Retinal pigment epithelial cell (primary cell): ENCODE measurements at regions not wholly inside any gene's neighbourhood (a gene's known extent, or its start where the extent isn't known, plus 50 kb on each side); places are given as distances from the start of the nearest gene placed in this dataset.
A peak's percentile ranks its signal among the peaks of the same experiment; 100 is the strongest.
"Not testable (repeated sequence)": the region's sequence is repeated elsewhere in the genome, so short reads cannot be mapped to it uniquely, and the experiment has no call there.

ENCODE experiments used
- DNase-seq: peaks from one replicate; pipeline ENCODE4 v3.0.0-alpha.2; 2010; ENCODE audit warnings: low read depth
- H3K4me3 ChIP-seq: 2 replicates; pipeline ENCODE4 v1.5.1; 2011; ENCODE audit warnings: mild to moderate bottlenecking, low read length, control low read depth, moderate library complexity
- CTCF ChIP-seq: conservative IDR thresholded peaks from 2 replicates; pipeline ENCODE4 v1.5.1; 2011; ENCODE audit warnings: low read depth, low read length, control low read depth, inconsistent platforms

- not testable (repeated sequence) for H3K4me3 ChIP-seq, DNase-seq
Observed at GRCh38 chr10:47647523-47648101, 115.8 kb downstream of the SYT15B start.

GRCh38 chr10:47646686-47647273 lies 116.6 kb downstream of the SYT15B start:
- TF ChIP-seq CTCF: peak; percentile 38
- H3K4me3 ChIP-seq, DNase-seq: not testable (repeated sequence)

DNA sequence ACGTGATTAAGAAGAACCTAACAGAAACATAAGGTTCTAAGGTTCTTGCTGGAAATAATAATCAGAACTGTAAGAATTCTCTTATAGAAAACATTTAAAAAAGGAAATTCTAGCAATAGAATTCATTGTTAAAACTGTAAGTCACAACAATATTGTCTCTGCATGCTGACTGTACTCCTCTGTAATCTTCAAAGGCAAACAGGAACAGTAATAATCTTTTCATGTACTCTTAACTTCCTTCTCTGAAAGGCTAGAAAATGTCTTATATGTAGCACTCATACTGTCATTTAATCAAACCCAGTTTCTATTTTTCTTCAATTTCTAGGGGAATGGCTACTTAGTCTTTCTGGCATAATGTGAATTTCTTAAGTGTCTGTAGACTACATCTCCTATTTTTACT lies 103.5 kb upstream of the AGAP9 start:
- not testable (repeated sequence) for DNase-seq, H3K4me3 ChIP-seq

DNA sequence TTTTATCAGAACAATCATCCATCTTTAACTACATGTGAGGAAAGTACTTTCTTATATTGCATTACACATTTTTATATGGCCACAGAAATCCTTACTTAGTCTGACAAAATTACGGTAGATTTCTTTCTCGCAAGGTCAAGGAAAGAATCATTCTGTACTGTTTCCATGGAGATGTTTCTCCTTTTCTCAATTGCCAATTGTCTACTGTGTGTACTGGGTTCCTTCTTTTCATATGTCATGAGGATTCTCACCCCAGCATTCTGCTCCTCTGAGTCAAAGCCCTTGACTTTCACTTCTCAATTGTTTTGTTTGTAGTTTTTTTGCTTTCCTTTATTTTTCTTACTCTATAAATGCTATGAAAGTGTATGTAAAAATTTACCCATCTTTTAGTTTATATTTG lies 99.3 kb upstream of the AGAP9 start:
- not testable (repeated sequence) for H3K4me3 ChIP-seq, DNase-seq

- peak; percentile 4 for DNase-seq
- H3K4me3 ChIP-seq: not testable (repeated sequence)
- TF ChIP-seq CTCF: peak; percentile 35
Observed at GRCh38 chr10:47619300-47620012, 96.0 kb upstream of the AGAP9 start.

- DNase-seq, H3K4me3 ChIP-seq: not testable (repeated sequence)
Observed at GRCh38 chr10:47609311-47609710, 85.9 kb upstream of the AGAP9 start.

- H3K4me3 ChIP-seq, DNase-seq: not testable (repeated sequence)
Observed at GRCh38 chr10:47605791-47606773, 82.6 kb upstream of the AGAP9 start.

DNA sequence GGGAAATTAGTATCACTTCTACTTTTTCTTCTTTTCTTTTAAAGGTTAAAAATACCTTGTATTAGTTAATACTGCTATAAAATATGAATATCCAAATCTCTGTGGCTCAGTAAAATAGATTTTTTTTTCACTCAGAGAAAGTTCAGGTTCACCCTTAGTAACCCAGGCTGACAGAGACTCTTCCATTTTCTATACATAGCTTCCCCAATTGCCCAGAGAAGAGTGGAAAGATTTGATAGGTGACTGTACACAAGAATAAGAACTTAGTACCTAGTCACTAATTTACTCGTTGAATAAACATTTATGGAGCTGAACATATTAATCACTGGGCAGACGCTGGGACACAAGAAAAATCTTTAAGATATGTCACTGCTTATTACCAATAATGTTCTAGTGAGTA lies 77.2 kb upstream of the AGAP9 start:
- H3K4me3 ChIP-seq, DNase-seq: not testable (repeated sequence)

DNA sequence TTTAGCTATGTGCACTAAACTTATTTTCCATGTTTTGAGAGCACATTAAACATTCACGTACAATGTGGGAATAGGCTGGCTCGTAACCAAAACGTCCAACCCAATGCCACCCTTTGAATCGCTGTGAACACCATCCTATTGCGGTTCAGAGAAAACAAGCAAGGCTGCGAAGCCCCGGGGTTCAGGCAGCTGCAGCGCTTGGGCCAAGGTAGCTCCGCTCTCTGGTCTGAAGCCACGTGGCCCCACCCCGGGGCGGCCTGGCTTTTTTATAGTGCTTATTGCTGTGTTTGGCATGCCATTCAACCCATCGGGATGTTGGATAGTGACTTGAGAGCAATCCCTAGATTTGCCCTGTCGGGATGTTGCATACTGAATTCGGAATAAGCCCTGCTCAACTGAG lies 76.7 kb upstream of the AGAP9 start:
- H3K4me3 ChIP-seq, DNase-seq: not testable (repeated sequence)

DNA sequence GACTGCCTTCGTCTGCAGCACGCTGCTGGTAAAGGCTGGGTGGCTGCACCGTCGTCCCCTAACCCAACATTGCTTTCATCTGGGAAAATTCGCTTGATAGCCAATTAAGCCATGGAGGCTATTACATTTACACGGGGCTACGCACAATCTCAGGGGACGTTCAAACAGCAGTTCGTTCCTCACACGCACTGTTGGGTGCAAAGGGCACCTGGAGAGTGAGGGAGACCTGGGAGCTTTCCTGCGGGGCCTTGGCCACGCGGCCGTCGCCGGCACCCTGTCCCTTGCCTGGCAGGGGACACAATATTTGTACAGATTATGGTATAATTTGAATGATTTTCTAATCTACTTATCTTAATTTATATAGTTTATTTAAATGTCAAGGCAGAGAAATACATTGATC lies 76.2 kb upstream of the AGAP9 start:
- H3K4me3 ChIP-seq, DNase-seq: not testable (repeated sequence)

GRCh38 chr10:47593805-47594204 lies 70.4 kb upstream of the AGAP9 start:
- H3K4me3 ChIP-seq, DNase-seq: not testable (repeated sequence)

DNA sequence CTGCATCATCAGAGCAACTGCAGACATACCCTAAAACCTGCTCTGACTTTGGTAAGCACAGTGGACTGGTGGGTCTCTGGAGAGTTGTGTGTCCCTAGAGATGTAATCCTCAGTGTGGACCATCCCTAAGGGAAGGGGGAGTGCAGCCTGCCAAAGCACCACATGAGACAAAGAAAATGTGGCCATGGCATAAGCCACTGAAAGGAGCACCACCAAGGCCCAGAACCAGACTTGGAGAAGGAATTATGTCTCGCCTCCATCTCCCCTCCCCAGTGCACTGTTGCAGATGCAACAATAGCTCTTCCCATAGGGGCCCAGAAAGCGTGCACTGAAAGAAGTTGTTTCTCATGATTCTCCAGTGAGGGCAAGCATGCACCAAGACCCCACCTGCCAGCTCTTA lies 69.7 kb upstream of the AGAP9 start:
- not testable (repeated sequence) for H3K4me3 ChIP-seq, DNase-seq

DNA sequence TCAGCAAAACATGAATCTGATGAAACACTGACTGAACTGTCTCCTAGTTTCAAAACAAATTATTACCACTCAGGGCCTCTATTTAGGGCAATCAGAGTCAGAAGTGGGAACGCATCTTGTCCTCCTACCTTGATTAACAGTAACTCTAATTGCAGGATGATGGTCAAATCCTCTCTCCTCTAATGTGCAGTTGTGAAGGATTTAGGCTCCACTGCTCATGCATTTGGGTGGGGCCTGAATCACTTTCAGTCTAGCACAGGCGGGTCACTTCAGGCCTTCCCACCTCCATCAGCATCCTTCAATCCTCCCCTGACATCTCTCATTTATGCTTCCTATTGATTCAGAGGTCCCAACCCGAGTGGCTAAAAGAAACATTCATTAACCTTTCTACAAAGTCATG lies 67.5 kb upstream of the AGAP9 start:
- not testable (repeated sequence) for H3K4me3 ChIP-seq, DNase-seq

- H3K4me3 ChIP-seq, DNase-seq: not testable (repeated sequence)
Observed at GRCh38 chr10:47590534-47590933, 67.1 kb upstream of the AGAP9 start.

DNA sequence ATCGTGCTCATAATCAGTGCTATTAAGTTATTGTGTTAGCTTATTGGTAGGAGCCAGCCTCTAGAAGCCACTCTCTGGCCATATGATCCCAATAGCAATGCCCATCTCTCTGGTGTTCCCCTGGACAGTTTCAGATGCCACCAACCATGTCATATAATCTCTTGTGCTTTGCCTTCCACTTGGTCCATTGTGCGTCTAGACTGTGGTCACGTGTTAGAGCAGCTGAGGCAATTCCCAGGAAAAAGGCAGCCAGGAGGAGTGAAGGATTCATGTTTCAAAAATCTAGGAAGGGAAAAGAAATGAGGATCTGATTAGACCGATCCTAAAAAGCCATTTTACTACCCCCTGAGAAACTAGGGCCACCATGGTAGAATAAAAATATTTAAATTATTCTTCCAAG lies 58.6 kb upstream of the AGAP9 start:
- H3K4me3 ChIP-seq, DNase-seq: not testable (repeated sequence)

- H3K4me3 ChIP-seq, DNase-seq: not testable (repeated sequence)
Observed at GRCh38 chr10:47580063-47580462, 56.6 kb upstream of the AGAP9 start.

GRCh38 chr10:47578547-47578946 lies 55.1 kb upstream of the AGAP9 start:
- not testable (repeated sequence) for DNase-seq, H3K4me3 ChIP-seq
